ENCODE measurements at regions not wholly inside any gene's neighbourhood (a gene's known extent, or its start where the extent isn't known, plus 50 kb on each side); places are given as distances from the start of the nearest gene placed in this dataset.
A peak's percentile ranks its signal among the peaks of the same experiment; 100 is the strongest.

GRCh38 chr9:87327575-87328125 lies 170.0 kb upstream of the DAPK1 start:
- DNase-seq (ENCODE audit: low read depth in 2 of 2) = no peak

- no peak for DNase-seq (ENCODE audit: low read depth in 2 of 2)
Measured at GRCh38 chr9:87333802-87334201, 163.9 kb upstream of the DAPK1 start.

- no peak for DNase-seq (ENCODE audit: low read depth in 2 of 2)
Measured at GRCh38 chr9:87334366-87334765, 163.3 kb upstream of the DAPK1 start.

- no peak for DNase-seq (ENCODE audit: low read depth in 2 of 2)
Measured at GRCh38 chr9:87336407-87336806, 161.3 kb upstream of the DAPK1 start.

- peak in 1 of 2 donors; percentile 2 for DNase-seq (ENCODE audit: low read depth in 2 of 2)
Measured at GRCh38 chr9:87336914-87337333, 160.7 kb upstream of the DAPK1 start.

- DNase-seq (ENCODE audit: low read depth in 2 of 2) = no peak
Measured at GRCh38 chr9:87337335-87338087, 160.2 kb upstream of the DAPK1 start.

GRCh38 chr9:87338088-87338989 lies 159.3 kb upstream of the DAPK1 start:
- DNase-seq (ENCODE audit: low read depth in 2 of 2) = no peak

GRCh38 chr9:87340391-87340790 lies 157.3 kb upstream of the DAPK1 start:
- DNase-seq (ENCODE audit: low read depth in 2 of 2) = no peak

- DNase-seq (ENCODE audit: low read depth in 2 of 2) = no peak
Measured at GRCh38 chr9:87342743-87343142, 154.9 kb upstream of the DAPK1 start.

- DNase-seq (ENCODE audit: low read depth in 2 of 2) = no peak
Measured at GRCh38 chr9:87343816-87344430, 153.7 kb upstream of the DAPK1 start.

GRCh38 chr9:87346061-87346665 lies 151.5 kb upstream of the DAPK1 start:
- DNase-seq (ENCODE audit: low read depth in 2 of 2) = no peak

- no peak for DNase-seq (ENCODE audit: low read depth in 2 of 2)
Measured at GRCh38 chr9:87350915-87351314, 146.8 kb upstream of the DAPK1 start.

GRCh38 chr9:87353301-87353700 lies 144.4 kb upstream of the DAPK1 start:
- DNase-seq (ENCODE audit: low read depth in 2 of 2) = no peak

GRCh38 chr9:87354147-87354546 lies 143.5 kb upstream of the DAPK1 start:
- no peak for DNase-seq (ENCODE audit: low read depth in 2 of 2)

GRCh38 chr9:87357600-87357999 lies 140.1 kb upstream of the DAPK1 start:
- no peak for DNase-seq (ENCODE audit: low read depth in 2 of 2)

GRCh38 chr9:87359264-87359663 lies 138.4 kb upstream of the DAPK1 start:
- DNase-seq (ENCODE audit: low read depth in 2 of 2) = no peak

GRCh38 chr9:87359958-87360601 lies 137.6 kb upstream of the DAPK1 start:
- DNase-seq (ENCODE audit: low read depth in 2 of 2) = no peak

- no peak for DNase-seq (ENCODE audit: low read depth in 2 of 2)
Measured at GRCh38 chr9:87370049-87370685, 127.5 kb upstream of the DAPK1 start.

- no peak for DNase-seq (ENCODE audit: low read depth in 2 of 2)
Measured at GRCh38 chr9:87371795-87372355, 125.8 kb upstream of the DAPK1 start.

- no peak for DNase-seq (ENCODE audit: low read depth in 2 of 2)
Measured at GRCh38 chr9:87372356-87372851, 125.3 kb upstream of the DAPK1 start.
